ENCODE measurements at regions not wholly inside any gene's neighbourhood (a gene's known extent, or its start where the extent isn't known, plus 50 kb on each side); places are given as distances from the start of the nearest gene placed in this dataset.

DNA sequence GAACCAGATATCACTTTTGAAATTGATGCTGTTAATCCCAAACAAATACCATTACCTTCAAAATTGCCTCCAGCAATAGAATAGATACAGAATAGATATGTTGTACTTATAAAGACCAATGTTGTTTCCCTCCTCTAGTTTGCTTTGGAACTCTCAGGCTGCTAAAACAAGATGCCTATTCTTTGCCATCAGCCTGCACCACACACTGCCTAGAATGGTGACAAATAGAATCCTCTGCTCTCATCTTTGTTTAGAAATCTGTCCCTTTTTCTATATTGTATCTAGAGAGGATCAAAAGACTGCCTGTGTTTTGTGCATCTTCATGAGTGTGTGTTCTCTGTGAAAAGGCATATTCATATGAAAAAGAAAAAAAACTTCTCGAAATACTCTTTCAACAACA lies 349.2 kb upstream of the CCDC54 start:
- H3K27me3 ChIP-seq = no peaks in the 10 kb centered on the region
- TF ChIP-seq, protein P1, sequence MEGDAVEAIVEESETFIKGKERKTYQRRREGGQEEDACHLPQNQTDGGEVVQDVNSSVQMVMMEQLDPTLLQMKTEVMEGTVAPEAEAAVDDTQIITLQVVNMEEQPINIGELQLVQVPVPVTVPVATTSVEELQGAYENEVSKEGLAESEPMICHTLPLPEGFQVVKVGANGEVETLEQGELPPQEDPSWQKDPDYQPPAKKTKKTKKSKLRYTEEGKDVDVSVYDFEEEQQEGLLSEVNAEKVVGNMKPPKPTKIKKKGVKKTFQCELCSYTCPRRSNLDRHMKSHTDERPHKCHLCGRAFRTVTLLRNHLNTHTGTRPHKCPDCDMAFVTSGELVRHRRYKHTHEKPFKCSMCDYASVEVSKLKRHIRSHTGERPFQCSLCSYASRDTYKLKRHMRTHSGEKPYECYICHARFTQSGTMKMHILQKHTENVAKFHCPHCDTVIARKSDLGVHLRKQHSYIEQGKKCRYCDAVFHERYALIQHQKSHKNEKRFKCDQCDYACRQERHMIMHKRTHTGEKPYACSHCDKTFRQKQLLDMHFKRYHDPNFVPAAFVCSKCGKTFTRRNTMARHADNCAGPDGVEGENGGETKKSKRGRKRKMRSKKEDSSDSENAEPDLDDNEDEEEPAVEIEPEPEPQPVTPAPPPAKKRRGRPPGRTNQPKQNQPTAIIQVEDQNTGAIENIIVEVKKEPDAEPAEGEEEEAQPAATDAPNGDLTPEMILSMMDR (IDR thresholded peaks at IDR 0.05) = no peak
- H3K4me3 ChIP-seq = no peak overlapping the region
- H3K4me1 ChIP-seq = no peaks in the 10 kb centered on the region
- no peak overlapping the region for H3K9ac ChIP-seq (ENCODE audit: low read depth in 2 of 2, low read length in 2 of 2)
- no peak overlapping the region for H3K27ac ChIP-seq
- intact Hi-C loops (cut with DNase I) = no loop called here
- H3K36me3 ChIP-seq = no peaks in the 10 kb centered on the region
- no peak for DNase-seq
- no peaks in the 10 kb centered on the region for H3K9me3 ChIP-seq

DNA sequence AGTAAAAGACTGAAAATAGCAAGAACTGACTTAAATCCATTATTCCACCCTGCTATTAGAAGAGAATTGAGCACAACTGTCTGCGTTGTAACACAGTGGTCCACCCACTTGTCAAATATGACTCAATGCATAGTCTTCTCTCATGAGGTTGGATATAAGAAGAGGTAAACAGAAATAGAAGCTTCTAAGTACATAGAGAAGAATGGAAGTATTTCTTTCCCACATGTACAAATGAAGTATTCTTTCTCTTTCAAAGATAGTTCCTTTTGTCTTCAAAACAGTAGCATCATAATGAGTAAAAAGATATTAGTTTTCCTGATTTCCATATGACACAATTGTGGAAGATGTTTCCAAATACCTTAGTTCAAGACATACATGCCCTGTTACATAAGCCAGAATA lies 348.6 kb upstream of the CCDC54 start:
- H3K27ac ChIP-seq = no peak overlapping the region
- intact Hi-C loops (cut with DNase I) = no loop called here
- DNase-seq = no peak
- H3K9me3 ChIP-seq = no peaks in the 10 kb centered on the region
- H3K9ac ChIP-seq (ENCODE audit: low read depth in 2 of 2, low read length in 2 of 2) = no peak overlapping the region
- H3K36me3 ChIP-seq = no peaks in the 10 kb centered on the region
- TF ChIP-seq, protein P1 (IDR thresholded peaks at IDR 0.05) = no peak
- no peaks in the 10 kb centered on the region for H3K4me1 ChIP-seq
- no peaks in the 10 kb centered on the region for H3K27me3 ChIP-seq
- no peak overlapping the region for H3K4me3 ChIP-seq

DNA sequence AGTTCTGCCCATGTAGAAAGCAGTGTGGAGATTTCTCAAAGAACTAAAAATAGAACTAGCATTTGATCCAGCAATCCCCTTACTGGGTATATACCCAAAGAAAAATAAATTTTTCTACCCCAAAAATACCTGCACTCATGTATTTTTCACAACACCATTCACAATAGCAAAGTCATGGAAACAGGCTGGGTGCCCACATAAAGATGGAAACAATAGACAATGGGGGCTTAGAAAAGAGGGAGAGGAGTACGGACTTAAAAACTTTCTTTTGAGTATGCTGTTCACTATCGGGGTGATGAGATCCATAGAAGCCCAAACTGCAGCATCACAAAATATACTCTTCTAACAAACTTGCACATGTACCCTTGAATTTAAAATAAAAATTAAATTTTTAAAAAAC lies 345.1 kb upstream of the CCDC54 start:
- intact Hi-C loops (cut with DNase I) = no loop called here
- Histone ChIP-seq H3K9me3 (no peaks in the 10 kb centered on the region), H3K4me3 (no peak overlapping the region), H3K9ac (ENCODE audit: low read depth in 2 of 2, low read length in 2 of 2) (no peak overlapping the region), H3K27me3 (no peaks in the 10 kb centered on the region), H3K4me1 (no peaks in the 10 kb centered on the region), H3K27ac (no peak overlapping the region), H3K36me3 (no peaks in the 10 kb centered on the region)
- no peak for DNase-seq
- TF ChIP-seq, protein P1 (IDR thresholded peaks at IDR 0.05) = no peak

DNA sequence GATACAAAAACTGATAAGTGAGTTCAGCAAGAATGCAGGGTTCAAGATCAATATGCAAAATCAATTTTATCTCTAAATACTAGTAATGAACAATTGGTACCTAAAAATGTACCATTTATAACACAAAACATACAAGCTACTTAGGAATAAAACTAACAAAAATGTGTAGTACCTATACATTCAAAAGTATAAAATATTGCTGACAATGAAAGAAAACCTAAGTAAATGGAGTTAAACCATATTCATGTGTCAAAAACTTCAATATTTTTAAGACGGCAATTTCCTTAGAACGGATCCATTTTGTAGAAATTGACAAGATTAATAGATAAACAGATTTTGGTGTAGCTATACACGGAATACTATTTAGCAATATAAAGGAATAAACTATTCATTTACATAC lies 343.1 kb upstream of the CCDC54 start:
- no peak overlapping the region for H3K27ac ChIP-seq
- no peaks in the 10 kb centered on the region for H3K9me3 ChIP-seq
- no peaks in the 10 kb centered on the region for H3K36me3 ChIP-seq
- DNase-seq = no peak
- intact Hi-C loops (cut with DNase I) = no loop called here
- no peak overlapping the region for H3K9ac ChIP-seq (ENCODE audit: low read depth in 2 of 2, low read length in 2 of 2)
- no peak overlapping the region for H3K4me3 ChIP-seq
- no peaks in the 10 kb centered on the region for H3K27me3 ChIP-seq
- TF ChIP-seq, protein P1 (IDR thresholded peaks at IDR 0.05) = no peak
- H3K4me1 ChIP-seq = no peaks in the 10 kb centered on the region

DNA sequence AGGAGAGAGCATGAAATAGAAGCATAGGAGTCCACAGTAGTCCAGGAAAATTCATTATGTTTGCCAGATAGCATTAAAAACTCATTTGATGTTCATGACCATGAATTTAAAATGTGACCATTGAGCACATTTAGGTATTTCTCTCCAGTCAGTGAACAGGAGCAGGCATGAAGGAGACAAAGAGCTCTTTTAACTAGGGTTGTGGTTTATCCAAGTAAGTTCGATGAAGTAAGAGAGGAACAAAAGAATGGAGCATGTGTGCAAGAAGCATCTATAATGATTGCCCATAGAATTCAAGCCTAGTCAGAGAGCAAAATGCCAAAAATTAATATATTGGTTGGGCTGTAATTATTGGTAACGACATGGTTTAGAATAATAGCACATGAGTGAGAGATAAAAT lies 342.1 kb upstream of the CCDC54 start:
- H3K4me3 ChIP-seq = no peak overlapping the region
- intact Hi-C loops (cut with DNase I) = no loop called here
- H3K9ac ChIP-seq (ENCODE audit: low read depth in 2 of 2, low read length in 2 of 2) = no peak overlapping the region
- H3K4me1 ChIP-seq = no peaks in the 10 kb centered on the region
- H3K9me3 ChIP-seq = no peaks in the 10 kb centered on the region
- no peaks in the 10 kb centered on the region for H3K27me3 ChIP-seq
- DNase-seq = no peak
- H3K27ac ChIP-seq = no peak overlapping the region
- H3K36me3 ChIP-seq = no peaks in the 10 kb centered on the region
- TF ChIP-seq, protein P1 (IDR thresholded peaks at IDR 0.05) = no peak

DNA sequence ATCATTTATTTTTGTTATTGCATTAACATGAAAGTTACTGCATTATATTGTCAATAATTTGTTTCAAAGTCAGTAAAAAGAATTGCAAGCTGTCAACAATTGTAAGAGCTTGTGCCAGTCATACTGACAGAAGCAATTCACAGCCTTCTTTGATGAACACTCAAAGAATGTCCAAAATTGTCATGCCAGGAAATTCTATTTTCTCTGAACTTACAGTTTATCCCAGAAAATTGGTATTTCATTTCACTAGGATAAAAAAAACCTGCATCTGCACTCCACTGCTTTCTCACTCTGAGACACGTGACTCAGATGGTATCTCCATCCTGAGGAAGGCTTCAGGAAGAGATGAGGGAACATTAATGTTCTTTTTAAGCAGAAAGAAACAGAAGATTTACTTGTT lies 332.6 kb upstream of the CCDC54 start:
- Histone ChIP-seq H3K9me3 (no peaks in the 10 kb centered on the region), H3K27ac (no peak overlapping the region), H3K27me3 (no peaks in the 10 kb centered on the region), H3K4me3 (no peak overlapping the region), H3K4me1 (no peaks in the 10 kb centered on the region), H3K36me3 (no peaks in the 10 kb centered on the region), H3K9ac (ENCODE audit: low read depth in 2 of 2, low read length in 2 of 2) (no peak overlapping the region)
- DNase-seq = no peak
- TF ChIP-seq, protein P1 (IDR thresholded peaks at IDR 0.05) = no peak
- intact Hi-C loops (cut with DNase I) = no loop called here

All from colonic mucosa (tissue), 4 donors.